22Rv1 (cell line): ENCODE measurements at regions not wholly inside any gene's neighbourhood (a gene's known extent, or its start where the extent isn't known, plus 50 kb on each side); places are given as distances from the start of the nearest gene placed in this dataset.

ENCODE experiments used
- CTCF ChIP-seq: fragments of 450-650 bp; IDR thresholded peaks from 2 replicates; pipeline ENCODE4 v1.5.1; 2017; ENCODE audit warnings: mild to moderate bottlenecking
- ZFX ChIP-seq: fragments of 450-650 bp; IDR thresholded peaks from 2 replicates; pipeline ENCODE4 v1.6.1; 2017; ENCODE audit warnings: antibody characterized with exemption, borderline replicate concordance

- TF ChIP-seq CTCF, result no peak
- TF ChIP-seq ZFX, result no peak
Measured at GRCh38 chr9:135278586-135278985, 191.1 kb downstream of the OLFM1 start.
